ENCODE measurements at regions not wholly inside any gene's neighbourhood (a gene's known extent, or its start where the extent isn't known, plus 50 kb on each side); places are given as distances from the start of the nearest gene placed in this dataset.

GRCh38 chr11:19633276-19633675, 79.4 kb upstream of the NAV2 start:
- TF ChIP-seq CTCF (IDR thresholded peaks at IDR 0.05) (no peak), POLR2A (IDR thresholded peaks at IDR 0.05) (no peak)
